ENCODE measurements at regions not wholly inside any gene's neighbourhood (a gene's known extent, or its start where the extent isn't known, plus 50 kb on each side); places are given as distances from the start of the nearest gene placed in this dataset.

GRCh38 chr12:88266806-88267360, 124.8 kb downstream of the TMTC3 start:
- TF ChIP-seq CTCF (IDR thresholded peaks at IDR 0.05) (no peak), ZFX (IDR thresholded peaks at IDR 0.05; ENCODE audit: borderline replicate concordance) (no peak)

Measured in 22Rv1 (cell line).